T1000 (cell line): ENCODE measurements at regions not wholly inside any gene's neighbourhood (a gene's known extent, or its start where the extent isn't known, plus 50 kb on each side); places are given as distances from the start of the nearest gene placed in this dataset.

ENCODE experiments used
- DNase-seq: peaks from one replicate; lab custom pipeline; 2025; ENCODE audit warnings: mixed read lengths; lab: John Stamatoyannopoulos, UW

GRCh38 chr2:146147448-146148012 is 1627.6 kb upstream of the ZEB2 start:
- DNase-seq, result no peak

- DNase-seq, result no peak
Observed at GRCh38 chr2:146143971-146144370, 1624.1 kb upstream of the ZEB2 start.

GRCh38 chr2:146138820-146139219 is 1618.9 kb upstream of the ZEB2 start:
- no peak for DNase-seq

GRCh38 chr2:146135245-146135644 is 1615.3 kb upstream of the ZEB2 start:
- DNase-seq, result no peak

- DNase-seq, result no peak
Observed at GRCh38 chr2:146131785-146132184, 1611.9 kb upstream of the ZEB2 start.

- DNase-seq, result no peak
Observed at GRCh38 chr2:146131048-146131447, 1611.1 kb upstream of the ZEB2 start.

- no peak for DNase-seq
Observed at GRCh38 chr2:146130290-146130689, 1610.4 kb upstream of the ZEB2 start.

- no peak for DNase-seq
Observed at GRCh38 chr2:146129231-146129630, 1609.3 kb upstream of the ZEB2 start.

GRCh38 chr2:146128216-146128615 is 1608.3 kb upstream of the ZEB2 start:
- no peak for DNase-seq

GRCh38 chr2:146125551-146125950 is 1605.6 kb upstream of the ZEB2 start:
- DNase-seq, result no peak

GRCh38 chr2:146124741-146125140 is 1604.8 kb upstream of the ZEB2 start:
- no peak for DNase-seq

GRCh38 chr2:146123714-146124113 is 1603.8 kb upstream of the ZEB2 start:
- no peak for DNase-seq

- no peak for DNase-seq
Observed at GRCh38 chr2:146123256-146123655, 1603.3 kb upstream of the ZEB2 start.

- DNase-seq, result no peak
Observed at GRCh38 chr2:146119586-146119985, 1599.7 kb upstream of the ZEB2 start.

- no peak for DNase-seq
Observed at GRCh38 chr2:146108993-146109392, 1589.1 kb upstream of the ZEB2 start.

- DNase-seq, result no peak
Observed at GRCh38 chr2:146094185-146094584, 1574.3 kb upstream of the ZEB2 start.

- no peak for DNase-seq
Observed at GRCh38 chr2:146081459-146081858, 1561.5 kb upstream of the ZEB2 start.

GRCh38 chr2:146080925-146081324 is 1561.0 kb upstream of the ZEB2 start:
- no peak for DNase-seq

- DNase-seq, result no peak
Observed at GRCh38 chr2:146079216-146079615, 1559.3 kb upstream of the ZEB2 start.

GRCh38 chr2:146077156-146077555 is 1557.2 kb upstream of the ZEB2 start:
- no peak for DNase-seq

- no peak for DNase-seq
Observed at GRCh38 chr2:146068051-146068450, 1548.1 kb upstream of the ZEB2 start.

GRCh38 chr2:146048141-146048540 is 1528.2 kb upstream of the ZEB2 start:
- DNase-seq, result no peak

- no peak for DNase-seq
Observed at GRCh38 chr2:146041274-146041910, 1521.5 kb upstream of the ZEB2 start.

GRCh38 chr2:146040051-146040450 is 1520.1 kb upstream of the ZEB2 start:
- DNase-seq, result no peak
